GM23338 (cell line): ENCODE measurements at regions not wholly inside any gene's neighbourhood (a gene's known extent, or its start where the extent isn't known, plus 50 kb on each side); places are given as distances from the start of the nearest gene placed in this dataset.

Experiments
- ATAC-seq: fragments of 200-7000 bp; cut with Tn5 transposase; 3 replicates; pipeline ENCODE4 v1.9.1; 2020
- DNase-seq: peaks from one replicate; pipeline ENCODE4 v3.0.0-alpha.2; 2015; ENCODE audit warnings: low spot score
- H2AFZ ChIP-seq: fragments of 200-600 bp; sonication (generic); 2 replicates; pipeline ENCODE4 v1.8.0; 2016; ENCODE audit warnings: antibody characterized with exemption, mild to moderate bottlenecking, moderate library complexity
- H3F3A ChIP-seq: fragments of 200-600 bp; sonication (generic); replicated peaks from 2 replicates; pipeline ENCODE4 v1.8.0; 2017; ENCODE audit warnings: antibody characterized with exemption, mixed run types, low read depth
- H3K27ac ChIP-seq: fragments of 200-600 bp; sonication (generic); 2 replicates; pipeline ENCODE4 v1.6.1; 2016; ENCODE audit warnings: low read depth
- H3K27me3 ChIP-seq: fragments of 200-600 bp; sonication (generic); 2 replicates; pipeline ENCODE4 v1.8.0; 2016; ENCODE audit warnings: mild to moderate bottlenecking, mixed run types, moderate library complexity; ENCODE audit not compliant: insufficient read depth
- H3K36me3 ChIP-seq: fragments of 200-600 bp; sonication (generic); 2 replicates; pipeline ENCODE4 v1.8.0; 2016; ENCODE audit warnings: mild to moderate bottlenecking; ENCODE audit not compliant: insufficient read depth
- H3K4me1 ChIP-seq: fragments of 200-600 bp; sonication (generic); 2 replicates; pipeline ENCODE4 v1.8.0; 2016; ENCODE audit warnings: mild to moderate bottlenecking, moderate library complexity; ENCODE audit not compliant: insufficient read depth
- H3K4me2 ChIP-seq: fragments of 200-600 bp; sonication (generic); 2 replicates; pipeline ENCODE4 v1.7.1; 2017; ENCODE audit warnings: mixed run types
- H3K4me3 ChIP-seq: fragments of 200-600 bp; sonication (generic); 2 replicates; pipeline ENCODE4 v1.6.1; 2016; ENCODE audit warnings: mixed run types
- H3K79me2 ChIP-seq: fragments of 200-600 bp; sonication (generic); replicated peaks from 2 replicates; pipeline ENCODE4 v1.8.0; 2017; ENCODE audit warnings: mild to moderate bottlenecking; ENCODE audit not compliant: insufficient read depth
- H3K9me2 ChIP-seq: fragments of 200-600 bp; sonication (generic); 2 replicates; pipeline ENCODE4 v1.8.0; 2017; ENCODE audit not compliant: insufficient read depth
- H4K20me1 ChIP-seq: fragments of 200-600 bp; sonication (generic); replicated peaks from 2 replicates; pipeline ENCODE4 v1.8.0; 2017; ENCODE audit warnings: mild to moderate bottlenecking; ENCODE audit not compliant: insufficient read depth
- H3K27ac Mint-ChIP-seq: 2 replicates; pipeline ENCODE4 v1.8.0; 2020; ENCODE audit warnings: inconsistent platforms, mild to moderate bottlenecking, moderate library complexity, mixed read lengths
- H3K27me3 Mint-ChIP-seq: 3 replicates; pipeline ENCODE4 v1.8.0; 2022; ENCODE audit warnings: low read depth, mild to moderate bottlenecking, moderate library complexity, mixed read lengths, inconsistent platforms; ENCODE audit not compliant: insufficient read depth, poor library complexity
- H3K36me3 Mint-ChIP-seq: 3 replicates; pipeline ENCODE4 v1.8.0; 2021; ENCODE audit warnings: low read depth, mild to moderate bottlenecking, inconsistent platforms, moderate library complexity, mixed read lengths
- H3K4me1 Mint-ChIP-seq: 3 replicates; pipeline ENCODE4 v1.8.0; 2020; ENCODE audit warnings: mild to moderate bottlenecking, inconsistent platforms, mixed read lengths
- H3K4me3 Mint-ChIP-seq: 3 replicates; pipeline ENCODE4 v1.8.0; 2021; ENCODE audit warnings: moderate library complexity, mild to moderate bottlenecking, inconsistent platforms, mixed read lengths
- H3K9me3 Mint-ChIP-seq: 3 replicates; pipeline ENCODE4 v1.8.0; 2020; ENCODE audit warnings: moderate library complexity, mild to moderate bottlenecking, inconsistent platforms, mixed read lengths
- CREB1 ChIP-seq: fragments of 250-450 bp; sonication (Bioruptor Pico); IDR thresholded peaks from 2 replicates; pipeline ENCODE4 v1.5.0; 2020; ENCODE audit warnings: low read depth, mild to moderate bottlenecking, moderate library complexity
- EZH2 ChIP-seq: fragments of 200-600 bp; sonication (generic); IDR thresholded peaks from one replicate; pipeline ENCODE4 v1.8.0; 2017; ENCODE audit warnings: antibody characterized with exemption, mild to moderate bottlenecking, low read depth; ENCODE audit not compliant: unreplicated experiment
- EZH2phosphoT487 ChIP-seq: fragments of 200-600 bp; sonication (generic); IDR thresholded peaks from one replicate; pipeline ENCODE4 v1.8.1; 2018; ENCODE audit warnings: antibody characterized with exemption; ENCODE audit not compliant: unreplicated experiment
- JUNB ChIP-seq: IDR thresholded peaks from one replicate; pipeline ENCODE4 v1.6.1; 2016; ENCODE audit warnings: antibody characterized with exemption; ENCODE audit not compliant: unreplicated experiment
- NANOG ChIP-seq: IDR thresholded peaks from 2 replicates; pipeline ENCODE4 v1.6.1; 2016; ENCODE audit warnings: antibody characterized with exemption, borderline replicate concordance
- POLR2AphosphoS5 ChIP-seq: IDR thresholded peaks from 2 replicates; pipeline ENCODE4 v1.6.1; 2016; ENCODE audit warnings: antibody characterized with exemption, low read depth
- STAT1 ChIP-seq: IDR thresholded peaks from one replicate; pipeline ENCODE4 v1.6.1; 2016; ENCODE audit warnings: antibody characterized with exemption; ENCODE audit not compliant: unreplicated experiment
- ZNF114 ChIP-seq: fragments of 250-450 bp; sonication (Bioruptor Pico); IDR thresholded peaks from 2 replicates; pipeline ENCODE4 v1.5.0; 2020; ENCODE audit warnings: mild to moderate bottlenecking, moderate library complexity
- ZNF331 ChIP-seq: fragments of 250-450 bp; sonication (Bioruptor Pico); IDR thresholded peaks from 2 replicates; pipeline ENCODE4 v1.5.0; 2020; ENCODE audit warnings: low read depth, mild to moderate bottlenecking, moderate library complexity
- TF ChIP-seq, protein P1 (sequence below): IDR thresholded peaks from one replicate; pipeline ENCODE4 v1.6.1; 2018; ENCODE audit warnings: antibody characterized with exemption; ENCODE audit not compliant: unreplicated experiment
- TF ChIP-seq, protein P2 (sequence below): IDR thresholded peaks from 2 replicates; pipeline ENCODE4 v1.6.1; 2016; ENCODE audit warnings: antibody characterized with exemption
- TF ChIP-seq, protein P3 (sequence below): fragments of 250-450 bp; sonication (Bioruptor Pico); IDR thresholded peaks from 2 replicates; pipeline ENCODE4 v1.5.0; 2020; ENCODE audit warnings: mild to moderate bottlenecking, moderate library complexity
- TF ChIP-seq, protein P4 (sequence below), 2 experiments: fragments of 200-600 bp in 1 of 2; sonication (generic) in 1 of 2; conservative IDR thresholded peaks; 2 replicates each; pipeline versions ENCODE4 v1.5.1 to v1.6.1; 2016 to 2017; ENCODE audit warnings: antibody characterized with exemption in 2 of 2, low read depth in 2 of 2, mild to moderate bottlenecking in 2 of 2, moderate library complexity in 1 of 2

DNA sequence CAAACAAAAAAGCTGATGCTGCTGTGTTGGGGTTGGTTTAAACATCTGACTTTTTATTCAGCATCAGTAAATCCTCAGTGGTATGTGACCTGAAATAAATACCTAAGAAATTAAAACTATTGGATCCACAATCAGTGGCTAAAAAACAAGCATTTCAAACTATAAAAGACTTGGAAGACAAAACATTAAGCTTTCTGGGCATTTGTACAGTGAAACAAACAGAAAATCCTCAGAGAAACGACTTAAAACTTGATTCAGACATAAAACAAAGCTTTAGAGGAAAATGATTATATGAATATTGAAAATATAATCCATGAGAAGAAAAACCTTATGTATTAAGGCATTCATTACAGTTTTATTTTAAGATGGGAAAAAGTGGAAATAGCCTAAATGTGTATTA lies 213.3 kb upstream of the INTU start:
- TF ChIP-seq ZNF331 (no peak), CREB1 (CRISPR knock-in tag) (no peak), EZH2 (no peak), ZNF114 (no peak), JUNB (no peak), POLR2AphosphoS5 (no peak), NANOG (no peak), EZH2phosphoT487 (no peak), STAT1 (no peak)
- TF ChIP-seq, protein P1, sequence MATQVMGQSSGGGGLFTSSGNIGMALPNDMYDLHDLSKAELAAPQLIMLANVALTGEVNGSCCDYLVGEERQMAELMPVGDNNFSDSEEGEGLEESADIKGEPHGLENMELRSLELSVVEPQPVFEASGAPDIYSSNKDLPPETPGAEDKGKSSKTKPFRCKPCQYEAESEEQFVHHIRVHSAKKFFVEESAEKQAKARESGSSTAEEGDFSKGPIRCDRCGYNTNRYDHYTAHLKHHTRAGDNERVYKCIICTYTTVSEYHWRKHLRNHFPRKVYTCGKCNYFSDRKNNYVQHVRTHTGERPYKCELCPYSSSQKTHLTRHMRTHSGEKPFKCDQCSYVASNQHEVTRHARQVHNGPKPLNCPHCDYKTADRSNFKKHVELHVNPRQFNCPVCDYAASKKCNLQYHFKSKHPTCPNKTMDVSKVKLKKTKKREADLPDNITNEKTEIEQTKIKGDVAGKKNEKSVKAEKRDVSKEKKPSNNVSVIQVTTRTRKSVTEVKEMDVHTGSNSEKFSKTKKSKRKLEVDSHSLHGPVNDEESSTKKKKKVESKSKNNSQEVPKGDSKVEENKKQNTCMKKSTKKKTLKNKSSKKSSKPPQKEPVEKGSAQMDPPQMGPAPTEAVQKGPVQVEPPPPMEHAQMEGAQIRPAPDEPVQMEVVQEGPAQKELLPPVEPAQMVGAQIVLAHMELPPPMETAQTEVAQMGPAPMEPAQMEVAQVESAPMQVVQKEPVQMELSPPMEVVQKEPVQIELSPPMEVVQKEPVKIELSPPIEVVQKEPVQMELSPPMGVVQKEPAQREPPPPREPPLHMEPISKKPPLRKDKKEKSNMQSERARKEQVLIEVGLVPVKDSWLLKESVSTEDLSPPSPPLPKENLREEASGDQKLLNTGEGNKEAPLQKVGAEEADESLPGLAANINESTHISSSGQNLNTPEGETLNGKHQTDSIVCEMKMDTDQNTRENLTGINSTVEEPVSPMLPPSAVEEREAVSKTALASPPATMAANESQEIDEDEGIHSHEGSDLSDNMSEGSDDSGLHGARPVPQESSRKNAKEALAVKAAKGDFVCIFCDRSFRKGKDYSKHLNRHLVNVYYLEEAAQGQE: no peak
- TF ChIP-seq, protein P2, sequence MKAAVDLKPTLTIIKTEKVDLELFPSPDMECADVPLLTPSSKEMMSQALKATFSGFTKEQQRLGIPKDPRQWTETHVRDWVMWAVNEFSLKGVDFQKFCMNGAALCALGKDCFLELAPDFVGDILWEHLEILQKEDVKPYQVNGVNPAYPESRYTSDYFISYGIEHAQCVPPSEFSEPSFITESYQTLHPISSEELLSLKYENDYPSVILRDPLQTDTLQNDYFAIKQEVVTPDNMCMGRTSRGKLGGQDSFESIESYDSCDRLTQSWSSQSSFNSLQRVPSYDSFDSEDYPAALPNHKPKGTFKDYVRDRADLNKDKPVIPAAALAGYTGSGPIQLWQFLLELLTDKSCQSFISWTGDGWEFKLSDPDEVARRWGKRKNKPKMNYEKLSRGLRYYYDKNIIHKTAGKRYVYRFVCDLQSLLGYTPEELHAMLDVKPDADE: no peak
- TF ChIP-seq, protein P3, sequence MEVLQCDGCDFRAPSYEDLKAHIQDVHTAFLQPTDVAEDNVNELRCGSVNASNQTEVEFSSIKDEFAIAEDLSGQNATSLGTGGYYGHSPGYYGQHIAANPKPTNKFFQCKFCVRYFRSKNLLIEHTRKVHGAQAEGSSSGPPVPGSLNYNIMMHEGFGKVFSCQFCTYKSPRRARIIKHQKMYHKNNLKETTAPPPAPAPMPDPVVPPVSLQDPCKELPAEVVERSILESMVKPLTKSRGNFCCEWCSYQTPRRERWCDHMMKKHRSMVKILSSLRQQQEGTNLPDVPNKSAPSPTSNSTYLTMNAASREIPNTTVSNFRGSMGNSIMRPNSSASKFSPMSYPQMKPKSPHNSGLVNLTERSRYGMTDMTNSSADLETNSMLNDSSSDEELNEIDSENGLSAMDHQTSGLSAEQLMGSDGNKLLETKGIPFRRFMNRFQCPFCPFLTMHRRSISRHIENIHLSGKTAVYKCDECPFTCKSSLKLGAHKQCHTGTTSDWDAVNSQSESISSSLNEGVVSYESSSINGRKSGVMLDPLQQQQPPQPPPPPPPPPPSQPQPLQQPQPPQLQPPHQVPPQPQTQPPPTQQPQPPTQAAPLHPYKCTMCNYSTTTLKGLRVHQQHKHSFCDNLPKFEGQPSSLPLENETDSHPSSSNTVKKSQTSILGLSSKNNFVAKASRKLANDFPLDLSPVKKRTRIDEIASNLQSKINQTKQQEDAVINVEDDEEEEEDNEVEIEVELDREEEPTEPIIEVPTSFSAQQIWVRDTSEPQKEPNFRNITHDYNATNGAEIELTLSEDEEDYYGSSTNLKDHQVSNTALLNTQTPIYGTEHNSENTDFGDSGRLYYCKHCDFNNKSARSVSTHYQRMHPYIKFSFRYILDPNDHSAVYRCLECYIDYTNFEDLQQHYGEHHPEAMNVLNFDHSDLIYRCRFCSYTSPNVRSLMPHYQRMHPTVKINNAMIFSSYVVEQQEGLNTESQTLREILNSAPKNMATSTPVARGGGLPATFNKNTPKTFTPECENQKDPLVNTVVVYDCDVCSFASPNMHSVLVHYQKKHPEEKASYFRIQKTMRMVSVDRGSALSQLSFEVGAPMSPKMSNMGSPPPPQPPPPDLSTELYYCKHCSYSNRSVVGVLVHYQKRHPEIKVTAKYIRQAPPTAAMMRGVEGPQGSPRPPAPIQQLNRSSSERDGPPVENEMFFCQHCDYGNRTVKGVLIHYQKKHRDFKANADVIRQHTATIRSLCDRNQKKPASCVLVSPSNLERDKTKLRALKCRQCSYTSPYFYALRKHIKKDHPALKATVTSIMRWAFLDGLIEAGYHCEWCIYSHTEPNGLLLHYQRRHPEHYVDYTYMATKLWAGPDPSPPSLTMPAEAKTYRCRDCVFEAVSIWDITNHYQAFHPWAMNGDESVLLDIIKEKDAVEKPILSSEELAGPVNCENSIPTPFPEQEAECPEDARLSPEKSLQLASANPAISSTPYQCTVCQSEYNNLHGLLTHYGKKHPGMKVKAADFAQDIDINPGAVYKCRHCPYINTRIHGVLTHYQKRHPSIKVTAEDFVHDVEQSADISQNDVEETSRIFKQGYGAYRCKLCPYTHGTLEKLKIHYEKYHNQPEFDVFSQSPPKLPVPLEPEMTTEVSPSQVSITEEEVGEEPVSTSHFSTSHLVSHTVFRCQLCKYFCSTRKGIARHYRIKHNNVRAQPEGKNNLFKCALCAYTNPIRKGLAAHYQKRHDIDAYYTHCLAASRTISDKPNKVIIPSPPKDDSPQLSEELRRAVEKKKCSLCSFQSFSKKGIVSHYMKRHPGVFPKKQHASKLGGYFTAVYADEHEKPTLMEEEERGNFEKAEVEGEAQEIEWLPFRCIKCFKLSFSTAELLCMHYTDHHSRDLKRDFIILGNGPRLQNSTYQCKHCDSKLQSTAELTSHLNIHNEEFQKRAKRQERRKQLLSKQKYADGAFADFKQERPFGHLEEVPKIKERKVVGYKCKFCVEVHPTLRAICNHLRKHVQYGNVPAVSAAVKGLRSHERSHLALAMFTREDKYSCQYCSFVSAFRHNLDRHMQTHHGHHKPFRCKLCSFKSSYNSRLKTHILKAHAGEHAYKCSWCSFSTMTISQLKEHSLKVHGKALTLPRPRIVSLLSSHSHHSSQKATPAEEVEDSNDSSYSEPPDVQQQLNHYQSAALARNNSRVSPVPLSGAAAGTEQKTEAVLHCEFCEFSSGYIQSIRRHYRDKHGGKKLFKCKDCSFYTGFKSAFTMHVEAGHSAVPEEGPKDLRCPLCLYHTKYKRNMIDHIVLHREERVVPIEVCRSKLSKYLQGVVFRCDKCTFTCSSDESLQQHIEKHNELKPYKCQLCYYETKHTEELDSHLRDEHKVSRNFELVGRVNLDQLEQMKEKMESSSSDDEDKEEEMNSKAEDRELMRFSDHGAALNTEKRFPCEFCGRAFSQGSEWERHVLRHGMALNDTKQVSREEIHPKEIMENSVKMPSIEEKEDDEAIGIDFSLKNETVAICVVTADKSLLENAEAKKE (CRISPR knock-in tag): no peak
- TF ChIP-seq, protein P4, sequence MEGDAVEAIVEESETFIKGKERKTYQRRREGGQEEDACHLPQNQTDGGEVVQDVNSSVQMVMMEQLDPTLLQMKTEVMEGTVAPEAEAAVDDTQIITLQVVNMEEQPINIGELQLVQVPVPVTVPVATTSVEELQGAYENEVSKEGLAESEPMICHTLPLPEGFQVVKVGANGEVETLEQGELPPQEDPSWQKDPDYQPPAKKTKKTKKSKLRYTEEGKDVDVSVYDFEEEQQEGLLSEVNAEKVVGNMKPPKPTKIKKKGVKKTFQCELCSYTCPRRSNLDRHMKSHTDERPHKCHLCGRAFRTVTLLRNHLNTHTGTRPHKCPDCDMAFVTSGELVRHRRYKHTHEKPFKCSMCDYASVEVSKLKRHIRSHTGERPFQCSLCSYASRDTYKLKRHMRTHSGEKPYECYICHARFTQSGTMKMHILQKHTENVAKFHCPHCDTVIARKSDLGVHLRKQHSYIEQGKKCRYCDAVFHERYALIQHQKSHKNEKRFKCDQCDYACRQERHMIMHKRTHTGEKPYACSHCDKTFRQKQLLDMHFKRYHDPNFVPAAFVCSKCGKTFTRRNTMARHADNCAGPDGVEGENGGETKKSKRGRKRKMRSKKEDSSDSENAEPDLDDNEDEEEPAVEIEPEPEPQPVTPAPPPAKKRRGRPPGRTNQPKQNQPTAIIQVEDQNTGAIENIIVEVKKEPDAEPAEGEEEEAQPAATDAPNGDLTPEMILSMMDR (conservative IDR thresholded peaks at IDR 0.05; ENCODE audit: low read depth in 2 of 2): no peak
- no peaks in the 10 kb centered on the region for H3K36me3 Mint-ChIP-seq
- no peaks in the 10 kb centered on the region for H4K20me1 ChIP-seq
- no peak overlapping the region for H3K4me2 ChIP-seq
- H3K27ac ChIP-seq: no peak overlapping the region
- peaks cover 4% of the 10 kb centered on the region; the same call in 1 of the 3 replicates for H3K4me1 Mint-ChIP-seq
- H3K27ac Mint-ChIP-seq: no peak overlapping the region
- peaks cover 2% of the 10 kb centered on the region for H3K27me3 Mint-ChIP-seq
- H3K27me3 ChIP-seq: no peaks in the 10 kb centered on the region
- H3K79me2 ChIP-seq: no peaks in the 10 kb centered on the region
- H3F3A ChIP-seq: no peaks in the 10 kb centered on the region
- ATAC-seq (no peak), DNase-seq (no peak)
- H3K36me3 ChIP-seq: no peaks in the 10 kb centered on the region
- peaks cover 8% of the 10 kb centered on the region for H3K9me2 ChIP-seq
- H3K9me3 Mint-ChIP-seq: no peaks in the 10 kb centered on the region
- no peak overlapping the region for H3K4me3 ChIP-seq
- H3K4me3 Mint-ChIP-seq: no peak overlapping the region
- H2AFZ ChIP-seq: no peak overlapping the region
- no peaks in the 10 kb centered on the region for H3K4me1 ChIP-seq
